HepG2 (cell line): ENCODE measurements at regions not wholly inside any gene's neighbourhood (a gene's known extent, or its start where the extent isn't known, plus 50 kb on each side); places are given as distances from the start of the nearest gene placed in this dataset.

ENCODE experiments used
- ATAC-seq: fragments of 200-7000 bp; cut with Tn5 transposase; 3 replicates; pipeline ENCODE4 v1.9.1; 2020; ENCODE audit warnings: mild to moderate bottlenecking, moderate library complexity
- BruUV-seq: library from RNA; stranded (reverse); fragments of 400-500 nt; replicated peaks from 2 replicates; lab custom pipeline; 2021; lab: Mats Ljungman, UMichigan
- CTCF ChIA-PET: fragments of 300-600 bp; formaldehyde crosslinking; extraction: SDS; loops from one replicate; lab custom pipeline; 2021; ENCODE audit warnings: low total read pairs, inconsistent platforms, low intra/inter-chr PET ratio; lab: Yijun Ruan, JAX
- POLR2A ChIA-PET: fragments of 350-600 bp; sonication (Branson Sonifier 250); formaldehyde crosslinking; loops from one replicate; lab custom pipeline; 2020; ENCODE audit warnings: antibody characterized with exemption, inconsistent platforms; lab: Yijun Ruan, JAX
- DNase-seq: peaks from one replicate; pipeline ENCODE4 v3.0.0-alpha.2; 2015; ENCODE audit warnings: low spot score
- FAIRE-seq: peaks from 3 replicates; lab custom pipeline; 2011; peaks lifted over from hg19 to GRCh38; lab: Jason Lieb, UNC
- H2AFZ ChIP-seq: one replicate; pipeline ENCODE4 v1.6.1; 2011; ENCODE audit warnings: low read length, inconsistent platforms
- H3K27ac ChIP-seq: fragments of 300-600 bp; 3 replicates; pipeline ENCODE4 v1.8.0; 2011; ENCODE audit warnings: mixed run types, mild to moderate bottlenecking, mixed read lengths, low read length, inconsistent platforms; ENCODE audit not compliant: insufficient read depth; ENCODE audit errors: extremely low read length
- H3K27me3 ChIP-seq, 2 experiments: fragments of 200-600 bp in 1 of 2; 2 replicates in 1 of 2; 3 replicates in 1 of 2; pipeline versions ENCODE4 v1.6.0 to v1.8.0; 2011; ENCODE audit warnings: low read length in 2 of 2, mild to moderate bottlenecking in 2 of 2, moderate library complexity in 2 of 2, inconsistent platforms in 1 of 2; ENCODE audit not compliant: insufficient read depth in 2 of 2, control insufficient read depth in 1 of 2
- H3K36me3 ChIP-seq, 2 experiments: fragments of 200-600 bp in 1 of 2; replicated peaks in 1 of 2; 2 replicates in 1 of 2; 3 replicates in 1 of 2; pipeline versions ENCODE4 v1.5.1 to v1.8.0; 2011; ENCODE audit warnings: low read length in 2 of 2, inconsistent platforms in 1 of 2; ENCODE audit not compliant: insufficient read depth in 2 of 2, control insufficient read depth in 1 of 2
- H3K4me1 ChIP-seq: 2 replicates; pipeline ENCODE4 v1.5.1; 2012; ENCODE audit warnings: low read length, inconsistent platforms; ENCODE audit not compliant: insufficient read depth
- H3K4me2 ChIP-seq: 2 replicates; pipeline ENCODE4 v1.6.0; 2011; ENCODE audit warnings: low read depth, low read length, inconsistent platforms
- H3K4me3 ChIP-seq, 3 experiments: fragments of 200-600 bp in 1 of 3; sonication (generic), shearing (Covaris generic) in 1 of 3; replicated peaks in 1 of 3; 2 replicates each; pipeline ENCODE4 v1.5.1; 2011 to 2016; ENCODE audit warnings: low read length in 3 of 3, inconsistent platforms in 2 of 3, low read depth in 2 of 3, mild to moderate bottlenecking in 2 of 3, control low read depth in 1 of 3, mixed read lengths in 1 of 3; ENCODE audit not compliant: insufficient read depth in 1 of 3
- H3K79me2 ChIP-seq: one replicate; pipeline ENCODE4 v1.6.1; 2011; ENCODE audit warnings: low read length, inconsistent platforms; ENCODE audit not compliant: insufficient read depth
- H3K9ac ChIP-seq: 2 replicates; pipeline ENCODE4 v1.6.0; 2011; ENCODE audit warnings: mild to moderate bottlenecking, low read depth, low read length, inconsistent platforms; ENCODE audit not compliant: insufficient read depth
- H3K9me3 ChIP-seq: 2 replicates; pipeline ENCODE4 v1.5.1; 2012; ENCODE audit warnings: mild to moderate bottlenecking, low read length
- H4K20me1 ChIP-seq: 2 replicates; pipeline ENCODE4 v1.6.0; 2011; ENCODE audit warnings: inconsistent platforms, mild to moderate bottlenecking, low read length, moderate library complexity; ENCODE audit not compliant: insufficient read depth
- ARID2 ChIP-seq: sonication (generic); formaldehyde crosslinking; IDR thresholded peaks from 2 replicates; pipeline ENCODE4 v1.8.1; 2022; ENCODE audit warnings: mild to moderate bottlenecking, missing genetic modification reagents, borderline replicate concordance
- CENPX ChIP-seq: sonication (generic); formaldehyde crosslinking; IDR thresholded peaks from 2 replicates; pipeline ENCODE4 v1.9.0; 2021; ENCODE audit warnings: mild to moderate bottlenecking, missing genetic modification reagents, moderate library complexity
- CREB1 ChIP-seq, 2 experiments: fragments of 450-650 bp in 1 of 2; IDR thresholded peaks; 2 replicates each; pipeline ENCODE4 v1.6.1; 2016 to 2017; ENCODE audit warnings: control low read depth in 1 of 2, mild to moderate bottlenecking in 1 of 2, missing compliant biosample characterization in 1 of 2, missing genetic modification characterization in 1 of 2
- SIX1 ChIP-seq: sonication (generic); formaldehyde crosslinking; IDR thresholded peaks from 2 replicates; pipeline ENCODE4 v1.4.0; 2020; ENCODE audit warnings: missing genetic modification reagents, borderline replicate concordance
- SP5 ChIP-seq: IDR thresholded peaks from 2 replicates; pipeline ENCODE4 v1.6.1; 2016; ENCODE audit warnings: low read depth, borderline replicate concordance
- TBX2 ChIP-seq: sonication (generic); formaldehyde crosslinking; IDR thresholded peaks from 2 replicates; pipeline ENCODE4 v1.5.0; 2020; ENCODE audit warnings: missing genetic modification reagents, mild to moderate bottlenecking, borderline replicate concordance
- ZBTB21 ChIP-seq: sonication (generic); formaldehyde crosslinking; IDR thresholded peaks from 2 replicates; pipeline ENCODE4 v1.4.0; 2020; ENCODE audit warnings: missing genetic modification reagents
- ZNF101 ChIP-seq: sonication (generic); formaldehyde crosslinking; IDR thresholded peaks from 2 replicates; pipeline ENCODE4 v1.4.0; 2020; ENCODE audit warnings: mild to moderate bottlenecking, low read depth, missing genetic modification reagents, borderline replicate concordance
- ZNF205 ChIP-seq: IDR thresholded peaks from 2 replicates; pipeline ENCODE4 v1.6.1; 2018; ENCODE audit warnings: missing biosample characterization, missing genetic modification reagents
- ZNF296 ChIP-seq: sonication (generic); formaldehyde crosslinking; conservative IDR thresholded peaks from 2 replicates; pipeline ENCODE4 v1.5.0; 2020; ENCODE audit warnings: mild to moderate bottlenecking, missing genetic modification reagents
- ZNF30 ChIP-seq: sonication (generic); formaldehyde crosslinking; IDR thresholded peaks from 2 replicates; pipeline ENCODE4 v1.5.0; 2020; ENCODE audit warnings: mild to moderate bottlenecking, missing genetic modification reagents
- ZNF337 ChIP-seq: sonication (generic); formaldehyde crosslinking; IDR thresholded peaks from 2 replicates; pipeline ENCODE4 v1.5.1; 2020; ENCODE audit warnings: missing genetic modification reagents, low read depth, mild to moderate bottlenecking, borderline replicate concordance
- ZNF382 ChIP-seq: sonication (generic); formaldehyde crosslinking; IDR thresholded peaks from 2 replicates; pipeline ENCODE4 v1.5.0; 2020; ENCODE audit warnings: missing genetic modification reagents, mild to moderate bottlenecking, borderline replicate concordance
- ZNF691 ChIP-seq: sonication (generic); formaldehyde crosslinking; IDR thresholded peaks from 2 replicates; pipeline ENCODE4 v1.4.0; 2020; ENCODE audit warnings: missing genetic modification reagents, low read depth, mild to moderate bottlenecking, borderline replicate concordance
- ZNF790 ChIP-seq: sonication (generic); formaldehyde crosslinking; IDR thresholded peaks from 2 replicates; pipeline ENCODE4 v1.8.0; 2022; ENCODE audit warnings: missing genetic modification reagents, mild to moderate bottlenecking, borderline replicate concordance
- ZUFSP ChIP-seq: sonication (generic); formaldehyde crosslinking; IDR thresholded peaks from 2 replicates; pipeline ENCODE4 v1.9.0; 2021; ENCODE audit warnings: missing genetic modification reagents, mild to moderate bottlenecking, borderline replicate concordance
- WGBS: methylation state at CpG from one replicate; pipeline ENCODE4 v1.1.6; 2017; ENCODE audit warnings: low lambda C conversion rate; 5-methylcytosine and 5-hydroxymethylcytosine counted together
- in situ Hi-C: cut with HindIII; loops from 2 replicates; pipeline ENCODE4 v1.10.0; 2017; ENCODE audit warnings: low pct_unique_long_range_greater_than_20kb; ENCODE audit not compliant: extremely low pct_ligation_motif_present
- intact Hi-C: fragments of 100-400 bp; cut with micrococcal nuclease; formaldehyde crosslinking; loops from one replicate; pipeline ENCODE4 v1.10.0; 2022; ENCODE audit not compliant: unreplicated experiment

- in situ Hi-C loops = no loop called here
- H3K9me3 ChIP-seq = no peaks in the 10 kb centered on the region
- H3K27me3 ChIP-seq = no peaks in the 10 kb centered on the region
- intact Hi-C loops = no loop called here
- H3K4me1 ChIP-seq = peaks cover 11% of the 10 kb centered on the region; the same call in 1 of the 2 replicates
- ChIA-PET CTCF (no interaction called here), POLR2A (no interaction called here)
- H3K4me2 ChIP-seq = no peak overlapping the region
- H3K36me3 ChIP-seq = no peaks in the 10 kb centered on the region
- BruUV-seq = no TSS peak
- no peak overlapping the region for H3K9ac ChIP-seq
- FAIRE-seq = no peak
- H3K27ac ChIP-seq = no peak overlapping the region
- no peak overlapping the region for H2AFZ ChIP-seq
- no peak overlapping the region for H3K4me3 ChIP-seq
- no peak; the same call in 2 of the 3 replicates for ATAC-seq
- TF ChIP-seq ZBTB21 (CRISPR knock-in tag) = 0 out of 2 replicates have a peak, but pooled peaks have one; percentile 36
- TF ChIP-seq ZNF30 (CRISPR knock-in tag) = no peak
- TF ChIP-seq, all 625 proteins: peak for 1
- 0% methylated on average over 4 of the region's 4 CpGs for WGBS
- DNase-seq = peak; percentile 6
- no peaks in the 10 kb centered on the region for H4K20me1 ChIP-seq
- H3K79me2 ChIP-seq = no peaks in the 10 kb centered on the region
Observed at GRCh38 chr5:87122151-87122977, 145.3 kb upstream of the RASA1 start.

- Histone ChIP-seq H4K20me1 (no peaks in the 10 kb centered on the region), H3K4me3 (no peak overlapping the region), H3K27me3 (no peaks in the 10 kb centered on the region), H3K4me1 (peaks cover 11% of the 10 kb centered on the region; the same call in 1 of the 2 replicates), H3K4me2 (no peak overlapping the region), H3K9me3 (no peaks in the 10 kb centered on the region), H3K27ac (no peak overlapping the region), H3K9ac (no peak overlapping the region), H3K79me2 (no peaks in the 10 kb centered on the region), H3K36me3 (no peaks in the 10 kb centered on the region), H2AFZ (no peak overlapping the region)
- in situ Hi-C loops = no loop called here
- POLR2A ChIA-PET = no interaction called here
- FAIRE-seq (no peak), DNase-seq (no peak), ATAC-seq (no peak)
- intact Hi-C loops = no loop called here
- CTCF ChIA-PET = no interaction called here
- no TSS peak for BruUV-seq
- TF ChIP-seq ZNF205 (CRISPR knock-in tag) (no peak), CENPX (CRISPR knock-in tag) (no peak), SP5 (CRISPR knock-in tag) (no peak), ZNF337 (no peak), ZNF691 (CRISPR knock-in tag) (no peak), ZNF101 (CRISPR knock-in tag) (no peak), TBX2 (CRISPR knock-in tag) (no peak), ZUFSP (CRISPR knock-in tag) (no peak), ZNF382 (CRISPR knock-in tag) (no peak), ARID2 (CRISPR knock-in tag) (no peak), SIX1 (CRISPR knock-in tag) (no peak), ZNF790 (CRISPR knock-in tag) (no peak), ZNF296 (CRISPR knock-in tag) (no peak), CREB1 (IDR thresholded peaks at IDR 0.05) (no peak), CREB1 (CRISPR knock-in tag; IDR thresholded peaks at IDR 0.05) (no peak)
Observed at GRCh38 chr5:87125766-87126165, 141.9 kb upstream of the RASA1 start.
